OCI-LY1 (cell line): ENCODE measurements at regions not wholly inside any gene's neighbourhood (a gene's known extent, or its start where the extent isn't known, plus 50 kb on each side); places are given as distances from the start of the nearest gene placed in this dataset.

Experiments used
- CTCF ChIP-seq: fragments of 200-600 bp; sonication (generic), shearing (Covaris generic); IDR thresholded peaks from 2 replicates; pipeline ENCODE4 v1.5.1; 2017; ENCODE audit warnings: mild to moderate bottlenecking, antibody characterized with exemption, low read length, moderate library complexity, mixed read lengths
- EZH2 ChIP-seq: fragments of 200-600 bp; sonication (generic), shearing (Covaris generic); IDR thresholded peaks from 2 replicates; pipeline ENCODE4 v1.8.0; 2017; ENCODE audit warnings: borderline replicate concordance, mixed run types, mild to moderate bottlenecking, antibody characterized with exemption, low read length, moderate library complexity, mixed read lengths

GRCh38 chr3:107919239-107919638 is 171.6 kb downstream of the CD47 start:
- no peak for TF ChIP-seq CTCF
- TF ChIP-seq EZH2: no peak
